ENCODE measurements at regions not wholly inside any gene's neighbourhood (a gene's known extent, or its start where the extent isn't known, plus 50 kb on each side); places are given as distances from the start of the nearest gene placed in this dataset.

- Histone ChIP-seq H3K27me3 (ENCODE audit: control insufficient read depth, insufficient read depth, low read length) (no peaks in the 10 kb centered on the region), H3K9me3 (ENCODE audit: control insufficient read depth in 2 of 2, low read length in 2 of 2) (peaks cover 0 to 8% of the 10 kb centered on the region in 2 experiments), H3K27ac (ENCODE audit: insufficient read depth, low read length, poor library complexity, severe bottlenecking) (no peak overlapping the region), H3K4me3 (ENCODE audit: low read depth, low read length) (no peak overlapping the region), H3K4me1 (ENCODE audit: control insufficient read depth, insufficient read depth, low read length, poor library complexity, severe bottlenecking) (no peaks in the 10 kb centered on the region), H3K36me3 (ENCODE audit: control insufficient read depth, insufficient read depth, low read length) (no peaks in the 10 kb centered on the region)
- Mint-ChIP-seq H3K27ac (no peak overlapping the region), H3K36me3 (no peaks in the 10 kb centered on the region), H3K4me3 (no peak overlapping the region), H3K9me3 (peaks cover 4 to 31% (median 13%) of the 10 kb centered on the region in 7 donors), H3K27me3 (no peaks in the 10 kb centered on the region), H3K4me1 (no peaks in the 10 kb centered on the region)
- DNase-seq (no peak), ATAC-seq (ENCODE audit: low read depth in 2 of 2) (no peak)
Observed at GRCh38 chr9:118635416-118635815, 733.8 kb downstream of the BRINP1 start.

- no peaks in the 10 kb centered on the region for H3K36me3 Mint-ChIP-seq
- Histone ChIP-seq H3K27me3 (ENCODE audit: control insufficient read depth, insufficient read depth, low read length) (no peaks in the 10 kb centered on the region), H3K36me3 (ENCODE audit: control insufficient read depth, insufficient read depth, low read length) (no peaks in the 10 kb centered on the region), H3K9me3 (ENCODE audit: control insufficient read depth in 2 of 2, low read length in 2 of 2) (peaks cover 0 to 10% of the 10 kb centered on the region in 2 experiments), H3K27ac (ENCODE audit: insufficient read depth, low read length, poor library complexity, severe bottlenecking) (no peak overlapping the region), H3K4me1 (ENCODE audit: control insufficient read depth, insufficient read depth, low read length, poor library complexity, severe bottlenecking) (no peaks in the 10 kb centered on the region), H3K4me3 (ENCODE audit: low read depth, low read length) (no peak overlapping the region)
- H3K9me3 Mint-ChIP-seq = peaks cover 4 to 28% (median 15%) of the 10 kb centered on the region in 7 donors
- no peaks in the 10 kb centered on the region for H3K4me1 Mint-ChIP-seq
- H3K27me3 Mint-ChIP-seq = no peaks in the 10 kb centered on the region
- ATAC-seq (ENCODE audit: low read depth in 2 of 2) = no peak
- H3K27ac Mint-ChIP-seq = no peak overlapping the region
- no peak for DNase-seq
- no peak overlapping the region for H3K4me3 Mint-ChIP-seq
Observed at GRCh38 chr9:118637681-118638080, 731.6 kb downstream of the BRINP1 start.

GRCh38 chr9:118640836-118641560, 728.2 kb downstream of the BRINP1 start:
- no peak overlapping the region for H3K4me3 ChIP-seq (ENCODE audit: low read depth, low read length)
- Mint-ChIP-seq H3K27me3 (no peaks in the 10 kb centered on the region), H3K36me3 (no peaks in the 10 kb centered on the region), H3K27ac (no peak overlapping the region), H3K4me3 (no peak overlapping the region), H3K4me1 (no peaks in the 10 kb centered on the region), H3K9me3 (peaks cover 6 to 27% (median 10%) of the 10 kb centered on the region in 7 donors)
- peaks cover 0 to 20% of the 10 kb centered on the region in 2 experiments for H3K9me3 ChIP-seq (ENCODE audit: control insufficient read depth in 2 of 2, low read length in 2 of 2)
- ATAC-seq (ENCODE audit: low read depth in 2 of 2) (no peak), DNase-seq (no peak)
- H3K4me1 ChIP-seq (ENCODE audit: control insufficient read depth, insufficient read depth, low read length, poor library complexity, severe bottlenecking) = no peaks in the 10 kb centered on the region
- H3K27ac ChIP-seq (ENCODE audit: insufficient read depth, low read length, poor library complexity, severe bottlenecking) = no peak overlapping the region
- H3K36me3 ChIP-seq (ENCODE audit: control insufficient read depth, insufficient read depth, low read length) = no peaks in the 10 kb centered on the region
- H3K27me3 ChIP-seq (ENCODE audit: control insufficient read depth, insufficient read depth, low read length) = no peaks in the 10 kb centered on the region

- H3K4me1 Mint-ChIP-seq = no peaks in the 10 kb centered on the region
Observed at GRCh38 chr9:118643118-118643517, 726.1 kb downstream of the BRINP1 start.

GRCh38 chr9:118644066-118644465, 725.2 kb downstream of the BRINP1 start:
- H3K4me1 ChIP-seq (ENCODE audit: control insufficient read depth, insufficient read depth, low read length, poor library complexity, severe bottlenecking) = no peaks in the 10 kb centered on the region
- no peak overlapping the region for H3K4me3 Mint-ChIP-seq
- no peaks in the 10 kb centered on the region for H3K27me3 Mint-ChIP-seq
- no peak overlapping the region for H3K27ac ChIP-seq (ENCODE audit: insufficient read depth, low read length, poor library complexity, severe bottlenecking)
- DNase-seq = no peak
- H3K9me3 ChIP-seq (ENCODE audit: control insufficient read depth in 2 of 2, low read length in 2 of 2) = peaks cover 0 to 21% of the 10 kb centered on the region in 2 experiments
- no peaks in the 10 kb centered on the region for H3K27me3 ChIP-seq (ENCODE audit: control insufficient read depth, insufficient read depth, low read length)
- no peaks in the 10 kb centered on the region for H3K36me3 Mint-ChIP-seq
- ATAC-seq (ENCODE audit: low read depth in 2 of 2) = no peak
- no peaks in the 10 kb centered on the region for H3K4me1 Mint-ChIP-seq
- no peak overlapping the region for H3K4me3 ChIP-seq (ENCODE audit: low read depth, low read length)
- peaks cover 7 to 39% (median 9%) of the 10 kb centered on the region in 7 donors for H3K9me3 Mint-ChIP-seq
- no peaks in the 10 kb centered on the region for H3K36me3 ChIP-seq (ENCODE audit: control insufficient read depth, insufficient read depth, low read length)
- H3K27ac Mint-ChIP-seq = no peak overlapping the region

More at GRCh38 chr9:118643118-118643517, 726.1 kb downstream of the BRINP1 start:
- H3K27ac ChIP-seq (ENCODE audit: insufficient read depth, low read length, poor library complexity, severe bottlenecking) = no peak overlapping the region
- H3K4me1 ChIP-seq (ENCODE audit: control insufficient read depth, insufficient read depth, low read length, poor library complexity, severe bottlenecking) = no peaks in the 10 kb centered on the region
- no peak for DNase-seq
- H3K9me3 ChIP-seq (ENCODE audit: control insufficient read depth in 2 of 2, low read length in 2 of 2) = peaks cover 0 to 24% of the 10 kb centered on the region in 2 experiments
- no peak for ATAC-seq (ENCODE audit: low read depth in 2 of 2)
- H3K27me3 Mint-ChIP-seq = no peaks in the 10 kb centered on the region
- no peak overlapping the region for H3K27ac Mint-ChIP-seq
- H3K4me3 Mint-ChIP-seq = no peak overlapping the region
- H3K27me3 ChIP-seq (ENCODE audit: control insufficient read depth, insufficient read depth, low read length) = no peaks in the 10 kb centered on the region
- no peak overlapping the region for H3K4me3 ChIP-seq (ENCODE audit: low read depth, low read length)
- no peaks in the 10 kb centered on the region for H3K36me3 ChIP-seq (ENCODE audit: control insufficient read depth, insufficient read depth, low read length)
- no peaks in the 10 kb centered on the region for H3K36me3 Mint-ChIP-seq
- peaks cover 6 to 36% (median 10%) of the 10 kb centered on the region in 7 donors for H3K9me3 Mint-ChIP-seq

- no peak for ATAC-seq (ENCODE audit: low read depth in 2 of 2)
- Histone ChIP-seq H3K27ac (ENCODE audit: insufficient read depth, low read length, poor library complexity, severe bottlenecking) (no peak overlapping the region), H3K4me3 (ENCODE audit: low read depth, low read length) (no peak overlapping the region), H3K9me3 (ENCODE audit: control insufficient read depth in 2 of 2, low read length in 2 of 2) (peaks cover 0 to 14% of the 10 kb centered on the region in 2 experiments), H3K36me3 (ENCODE audit: control insufficient read depth, insufficient read depth, low read length) (no peaks in the 10 kb centered on the region), H3K4me1 (ENCODE audit: control insufficient read depth, insufficient read depth, low read length, poor library complexity, severe bottlenecking) (no peaks in the 10 kb centered on the region), H3K27me3 (ENCODE audit: control insufficient read depth, insufficient read depth, low read length) (no peaks in the 10 kb centered on the region)
- Mint-ChIP-seq H3K27ac (no peak overlapping the region), H3K4me1 (no peaks in the 10 kb centered on the region), H3K27me3 (no peaks in the 10 kb centered on the region), H3K9me3 (peaks cover 4 to 36% (median 13%) of the 10 kb centered on the region in 7 donors), H3K36me3 (no peaks in the 10 kb centered on the region), H3K4me3 (no peak overlapping the region)
- DNase-seq = no peak
Observed at GRCh38 chr9:118647331-118647730, 721.9 kb downstream of the BRINP1 start.

GRCh38 chr9:118650417-118650816, 718.8 kb downstream of the BRINP1 start:
- DNase-seq = no peak
- Mint-ChIP-seq H3K27me3 (no peaks in the 10 kb centered on the region), H3K4me3 (no peak overlapping the region), H3K27ac (no peak overlapping the region), H3K36me3 (no peaks in the 10 kb centered on the region), H3K4me1 (peaks cover 0 to 5% (median 0%) of the 10 kb centered on the region in 4 donors), H3K9me3 (peaks cover 2 to 30% (median 10%) of the 10 kb centered on the region in 7 donors)
- peaks cover 0 to 10% of the 10 kb centered on the region in 2 experiments for H3K9me3 ChIP-seq (ENCODE audit: control insufficient read depth in 2 of 2, low read length in 2 of 2)
- no peak overlapping the region for H3K27ac ChIP-seq (ENCODE audit: insufficient read depth, low read length, poor library complexity, severe bottlenecking)
- H3K36me3 ChIP-seq (ENCODE audit: control insufficient read depth, insufficient read depth, low read length) = no peaks in the 10 kb centered on the region
- H3K27me3 ChIP-seq (ENCODE audit: control insufficient read depth, insufficient read depth, low read length) = no peaks in the 10 kb centered on the region
- H3K4me3 ChIP-seq (ENCODE audit: low read depth, low read length) = no peak overlapping the region
- no peaks in the 10 kb centered on the region for H3K4me1 ChIP-seq (ENCODE audit: control insufficient read depth, insufficient read depth, low read length, poor library complexity, severe bottlenecking)
- no peak for ATAC-seq (ENCODE audit: low read depth in 2 of 2)

- no peaks in the 10 kb centered on the region for H3K27me3 Mint-ChIP-seq
- H3K4me3 Mint-ChIP-seq = no peak overlapping the region
Observed at GRCh38 chr9:118651511-118651910, 717.7 kb downstream of the BRINP1 start.

More at GRCh38 chr9:118651511-118651910, 717.7 kb downstream of the BRINP1 start:
- Histone ChIP-seq H3K27me3 (ENCODE audit: control insufficient read depth, insufficient read depth, low read length) (no peaks in the 10 kb centered on the region), H3K9me3 (ENCODE audit: control insufficient read depth in 2 of 2, low read length in 2 of 2) (no peaks in the 10 kb centered on the region), H3K36me3 (ENCODE audit: control insufficient read depth, insufficient read depth, low read length) (no peaks in the 10 kb centered on the region), H3K27ac (ENCODE audit: insufficient read depth, low read length, poor library complexity, severe bottlenecking) (no peak overlapping the region), H3K4me3 (ENCODE audit: low read depth, low read length) (no peak overlapping the region), H3K4me1 (ENCODE audit: control insufficient read depth, insufficient read depth, low read length, poor library complexity, severe bottlenecking) (no peaks in the 10 kb centered on the region)
- DNase-seq (no peak), ATAC-seq (ENCODE audit: low read depth in 2 of 2) (no peak)
- H3K4me1 Mint-ChIP-seq = peaks cover 0 to 5% (median 0%) of the 10 kb centered on the region in 4 donors
- H3K36me3 Mint-ChIP-seq = no peaks in the 10 kb centered on the region
- no peak overlapping the region for H3K27ac Mint-ChIP-seq
- peaks cover 0 to 19% (median 10%) of the 10 kb centered on the region in 7 donors for H3K9me3 Mint-ChIP-seq
